Tibial nerve (tissue), 4 donors: ENCODE measurements at regions not wholly inside any gene's neighbourhood (a gene's known extent, or its start where the extent isn't known, plus 50 kb on each side); places are given as distances from the start of the nearest gene placed in this dataset.

Experiments
- DNase-seq, 2 donors: peaks; one replicate each; pipeline ENCODE4 v3.0.0-alpha.2; 2019; ENCODE audit warnings: low spot score in 2 of 2
- H3K27ac ChIP-seq, 4 donors: fragments of 200-600 bp; sonication (generic) in 3 of 4; one replicate each; pipeline ENCODE4 v1.5.1; 2017 to 2019; ENCODE audit warnings: mild to moderate bottlenecking in 1 of 4
- H3K27me3 ChIP-seq, 2 donors: fragments of 200-600 bp; sonication (generic) in 1 of 2; one replicate each; pipeline versions ENCODE4 v1.5.1 to v1.6.0; 2017 to 2019
- H3K36me3 ChIP-seq, 3 donors: fragments of 200-600 bp; sonication (generic); one replicate each; pipeline ENCODE4 v1.5.1; 2018 to 2019
- H3K4me1 ChIP-seq, 4 donors: fragments of 200-600 bp; sonication (generic) in 3 of 4; one replicate each; pipeline ENCODE4 v1.5.1; 2017 to 2019
- H3K4me3 ChIP-seq, 4 donors: fragments of 200-600 bp; sonication (generic) in 3 of 4; one replicate each; pipeline ENCODE4 v1.5.1; 2017 to 2019; ENCODE audit warnings: mild to moderate bottlenecking in 1 of 4, moderate library complexity in 1 of 4
- H3K9me3 ChIP-seq, 4 donors: fragments of 200-600 bp; sonication (generic) in 3 of 4; one replicate each; pipeline ENCODE4 v1.5.1; 2017 to 2019
- EP300 ChIP-seq, 2 donors: sonication (generic); formaldehyde crosslinking; IDR thresholded peaks; one replicate each; pipeline ENCODE4 v1.6.1; 2017; ENCODE audit warnings: antibody characterized with exemption in 2 of 2, mild to moderate bottlenecking in 1 of 2
- POLR2A ChIP-seq, 2 donors: fragments of 450-650 bp; IDR thresholded peaks; one replicate each; pipeline ENCODE4 v1.6.1; 2017; ENCODE audit warnings: antibody characterized with exemption in 2 of 2, mild to moderate bottlenecking in 2 of 2, moderate library complexity in 2 of 2
- WGBS, 2 donors: methylation state at CpG; one replicate each; pipeline ENCODE4 v1.1.5; 2018; 5-methylcytosine and 5-hydroxymethylcytosine counted together
- TF ChIP-seq, protein P1 (sequence below), 5 experiments: fragments of 200-600 bp in 3 of 5; fragments of 450-650 bp in 2 of 5; sonication (generic) in 3 of 5; IDR thresholded peaks; one replicate each; pipeline ENCODE4 v1.5.1; 2016 to 2019; ENCODE audit warnings: antibody characterized with exemption in 5 of 5, mild to moderate bottlenecking in 3 of 5, moderate library complexity in 2 of 5

DNA sequence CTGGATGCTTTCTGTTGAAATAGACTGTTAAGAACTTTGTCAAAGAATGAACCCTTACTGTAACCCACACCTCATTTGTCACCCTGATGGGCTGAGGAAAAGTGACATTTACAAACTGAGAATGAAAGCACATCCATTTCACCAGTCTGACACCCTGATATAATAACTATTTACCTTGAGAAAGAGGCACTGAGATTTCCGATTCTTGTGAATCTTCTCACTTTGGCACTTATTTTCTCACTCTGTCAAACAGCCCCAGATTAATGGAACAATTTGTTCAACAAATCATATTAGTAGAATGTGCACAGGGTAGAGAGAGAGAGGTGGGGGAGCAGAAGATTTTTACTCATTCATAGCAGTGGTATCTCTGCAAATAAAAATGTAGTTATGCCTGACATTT, 606.9 kb downstream of the MCTP2 start:
- DNase-seq, result no peak
- TF ChIP-seq, protein P1, sequence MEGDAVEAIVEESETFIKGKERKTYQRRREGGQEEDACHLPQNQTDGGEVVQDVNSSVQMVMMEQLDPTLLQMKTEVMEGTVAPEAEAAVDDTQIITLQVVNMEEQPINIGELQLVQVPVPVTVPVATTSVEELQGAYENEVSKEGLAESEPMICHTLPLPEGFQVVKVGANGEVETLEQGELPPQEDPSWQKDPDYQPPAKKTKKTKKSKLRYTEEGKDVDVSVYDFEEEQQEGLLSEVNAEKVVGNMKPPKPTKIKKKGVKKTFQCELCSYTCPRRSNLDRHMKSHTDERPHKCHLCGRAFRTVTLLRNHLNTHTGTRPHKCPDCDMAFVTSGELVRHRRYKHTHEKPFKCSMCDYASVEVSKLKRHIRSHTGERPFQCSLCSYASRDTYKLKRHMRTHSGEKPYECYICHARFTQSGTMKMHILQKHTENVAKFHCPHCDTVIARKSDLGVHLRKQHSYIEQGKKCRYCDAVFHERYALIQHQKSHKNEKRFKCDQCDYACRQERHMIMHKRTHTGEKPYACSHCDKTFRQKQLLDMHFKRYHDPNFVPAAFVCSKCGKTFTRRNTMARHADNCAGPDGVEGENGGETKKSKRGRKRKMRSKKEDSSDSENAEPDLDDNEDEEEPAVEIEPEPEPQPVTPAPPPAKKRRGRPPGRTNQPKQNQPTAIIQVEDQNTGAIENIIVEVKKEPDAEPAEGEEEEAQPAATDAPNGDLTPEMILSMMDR (IDR thresholded peaks at IDR 0.05), result no peak
- TF ChIP-seq POLR2A (IDR thresholded peaks at IDR 0.05), result no peak
- no peak for TF ChIP-seq EP300 (IDR thresholded peaks at IDR 0.05)

DNA sequence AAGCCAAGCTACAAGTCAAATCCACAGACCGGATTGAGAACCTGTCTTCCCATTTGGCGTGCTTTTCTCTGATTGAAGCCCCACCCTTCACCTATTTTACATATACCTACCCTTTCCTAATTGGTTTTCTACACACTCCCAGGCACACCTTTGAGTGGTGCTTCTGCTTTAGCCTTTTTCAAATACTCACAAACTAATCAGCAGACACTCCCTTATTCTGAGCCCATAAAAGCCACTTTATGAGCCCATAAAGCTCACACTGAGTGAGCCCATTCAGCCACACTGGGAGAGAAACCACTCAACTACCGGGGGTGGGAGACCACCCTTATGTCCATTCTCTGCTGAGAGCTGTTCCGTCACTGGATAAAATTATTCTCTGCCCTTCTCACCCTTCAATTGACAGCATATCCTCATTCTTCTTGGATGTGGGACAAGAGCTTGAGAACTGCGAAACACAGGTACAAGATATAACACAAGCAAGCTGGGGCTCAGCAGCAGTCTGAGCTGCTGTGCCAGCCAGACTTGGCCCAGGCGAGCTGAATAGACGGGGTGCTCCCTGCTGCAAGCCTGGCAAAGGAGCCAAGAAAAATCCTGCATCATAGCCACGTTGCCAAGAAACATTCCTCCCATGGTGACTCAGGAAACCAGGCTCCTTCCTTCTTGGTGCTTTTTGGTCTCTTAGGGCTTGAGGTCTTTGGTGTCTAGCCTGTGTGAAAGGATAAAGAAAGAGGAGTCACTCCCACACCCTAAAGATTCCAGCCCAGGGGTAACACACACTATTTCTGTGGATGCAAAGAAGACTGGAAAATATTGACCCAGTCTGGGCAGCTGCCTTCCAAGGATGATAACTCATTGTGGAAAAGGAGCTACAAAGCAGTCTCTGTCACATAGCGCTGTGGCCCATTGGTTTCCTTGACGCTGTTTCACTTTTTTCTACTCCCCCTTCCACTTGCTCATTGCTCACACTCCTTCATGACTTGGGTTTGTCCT, 609.7 kb downstream of the MCTP2 start:
- no peak overlapping the region for H3K4me3 ChIP-seq
- H3K27me3 ChIP-seq, result no peaks in the 10 kb centered on the region
- H3K4me1 ChIP-seq, result peaks cover 0 to 24% (median 0%) of the 10 kb centered on the region in 4 donors
- WGBS, 2 donors, result 70 to 74% methylated on average over 10 of the region's 10 CpGs
- no peak for DNase-seq
- peak overlapping the region in 1 of 4 donors; percentile 51 for H3K27ac ChIP-seq
- H3K36me3 ChIP-seq, result no peaks in the 10 kb centered on the region
- peaks cover 0 to 10% (median 0%) of the 10 kb centered on the region in 4 donors for H3K9me3 ChIP-seq
- no peak for TF ChIP-seq EP300 (IDR thresholded peaks at IDR 0.05)
- TF ChIP-seq, protein P1 (IDR thresholded peaks at IDR 0.05), result no peak
- no peak for TF ChIP-seq POLR2A (IDR thresholded peaks at IDR 0.05)

More for the DNA sequence above, 606.9 kb downstream of the MCTP2 start:
- no peaks in the 10 kb centered on the region for H3K36me3 ChIP-seq
- peaks cover 0 to 11% (median 0%) of the 10 kb centered on the region in 4 donors for H3K4me1 ChIP-seq
- H3K4me3 ChIP-seq, result no peak overlapping the region
- 73 to 75% methylated on average over 1 of the region's 1 CpG for WGBS, 2 donors
- no peak overlapping the region for H3K27ac ChIP-seq
- peaks cover 0 to 10% (median 0%) of the 10 kb centered on the region in 4 donors for H3K9me3 ChIP-seq
- H3K27me3 ChIP-seq, result no peaks in the 10 kb centered on the region

DNA sequence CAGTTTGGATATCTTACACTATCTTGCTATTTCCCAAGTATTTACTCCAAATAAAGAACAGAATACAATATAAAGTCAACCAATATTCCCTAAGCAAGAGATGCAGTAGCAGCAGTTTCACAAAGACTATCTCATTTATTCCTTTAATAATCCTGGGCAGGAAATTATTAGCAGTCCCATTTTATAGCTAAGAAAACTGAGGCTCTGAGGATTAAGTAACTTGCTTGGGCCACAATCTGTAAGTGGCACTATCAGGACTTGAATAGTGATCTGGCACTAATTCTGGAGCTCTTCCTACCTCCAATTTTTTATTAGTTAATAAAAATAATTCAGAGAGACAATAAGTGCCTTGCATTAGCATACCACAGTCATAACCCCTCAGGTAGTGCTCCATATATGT, 611.7 kb downstream of the MCTP2 start:
- Histone ChIP-seq H3K36me3 (no peaks in the 10 kb centered on the region), H3K27ac (no peak overlapping the region), H3K9me3 (peaks cover 0 to 10% (median 0%) of the 10 kb centered on the region in 4 donors), H3K4me3 (no peak overlapping the region), H3K27me3 (no peaks in the 10 kb centered on the region), H3K4me1 (peaks cover 0 to 24% (median 0%) of the 10 kb centered on the region in 4 donors)
- no peak for TF ChIP-seq EP300 (IDR thresholded peaks at IDR 0.05)
- no peak for DNase-seq

DNA sequence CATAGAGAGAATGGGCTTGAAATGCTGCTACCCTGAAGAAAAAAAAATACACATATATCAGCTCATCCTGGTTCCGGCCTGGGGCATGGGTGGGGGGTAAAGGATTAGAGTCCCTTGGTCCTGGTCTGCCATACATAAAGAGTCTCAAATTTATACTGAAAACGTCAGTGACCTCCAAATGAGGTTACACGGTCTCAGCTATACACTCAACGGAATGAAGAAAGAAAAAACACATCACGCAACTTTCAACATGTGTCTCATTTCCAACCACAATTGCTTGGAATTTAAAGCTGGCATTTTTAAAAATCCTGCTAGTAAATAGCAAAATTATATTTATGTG, 612.8 kb downstream of the MCTP2 start:
- peak overlapping the region in 3 of 4 donors; percentile 34 to 59 (median 41) for H3K4me3 ChIP-seq
- peak overlapping the region; percentile 59 to 91 (median 86) for H3K27ac ChIP-seq
- WGBS, 2 donors, result 33 to 46% methylated on average over 5 of the region's 5 CpGs
- H3K36me3 ChIP-seq, result no peaks in the 10 kb centered on the region
- H3K27me3 ChIP-seq, result no peaks in the 10 kb centered on the region
- TF ChIP-seq, protein P1 (IDR thresholded peaks at IDR 0.05), result no peak
- TF ChIP-seq EP300 (IDR thresholded peaks at IDR 0.05) (no peak), POLR2A (IDR thresholded peaks at IDR 0.05) (no peak)
- DNase-seq, result no peak
- peaks cover 0 to 10% (median 0%) of the 10 kb centered on the region in 4 donors for H3K9me3 ChIP-seq
- peaks cover 0 to 24% (median 0%) of the 10 kb centered on the region in 4 donors for H3K4me1 ChIP-seq

DNA sequence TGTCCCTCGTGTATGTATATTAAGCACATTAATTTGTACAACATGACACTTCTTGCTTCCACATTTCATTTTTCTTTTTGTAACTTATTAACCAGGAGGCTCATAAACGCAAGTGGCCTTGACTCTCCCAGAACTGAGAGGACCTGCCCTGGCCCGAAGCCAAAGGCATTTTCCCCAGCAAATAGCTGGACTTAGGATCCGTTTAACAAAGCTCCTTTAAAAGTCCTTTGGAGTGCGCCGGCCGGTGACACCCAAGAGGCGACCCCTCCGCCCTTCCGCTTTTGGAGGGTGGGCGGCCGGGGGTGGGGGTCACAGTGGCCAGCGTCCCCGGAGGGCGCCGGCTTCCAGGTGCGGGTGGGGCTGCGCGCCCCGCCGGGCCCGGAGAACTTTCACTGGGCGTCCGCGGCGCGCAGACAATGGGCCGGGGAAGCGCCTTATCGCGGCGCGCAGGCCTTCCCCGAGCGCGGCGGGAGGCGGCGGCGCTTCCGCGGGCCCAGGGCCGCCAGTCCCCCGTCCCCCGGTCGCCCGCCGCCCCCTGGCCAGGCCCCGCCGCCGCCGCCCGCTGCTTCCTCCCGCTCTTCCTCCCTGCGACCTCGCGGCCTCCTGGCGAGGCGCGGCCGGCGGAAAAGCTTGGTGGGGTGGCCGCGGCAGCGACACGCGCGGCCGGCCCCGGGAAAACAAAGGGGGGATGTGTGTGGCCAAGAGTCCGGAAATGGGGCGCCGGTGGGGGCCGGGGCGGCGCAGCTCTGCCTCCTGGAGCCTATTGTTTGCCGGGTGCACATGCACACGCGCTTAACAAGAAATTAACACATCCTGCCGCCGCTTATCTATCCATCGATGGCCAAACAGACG, 613.4 kb downstream of the MCTP2 start:
- Histone ChIP-seq H3K36me3 (no peaks in the 10 kb centered on the region), H3K27ac (peak overlapping the region; percentile 59 to 91 (median 86)), H3K9me3 (peaks cover 0 to 13% (median under 1%) of the 10 kb centered on the region in 4 donors), H3K4me3 (peak overlapping the region; percentile 34 to 59 (median 39)), H3K4me1 (peaks cover 0 to 20% (median 0%) of the 10 kb centered on the region in 4 donors), H3K27me3 (no peaks in the 10 kb centered on the region)
- 1 to 4% methylated on average over 44 to 51 of the region's 83 CpGs for WGBS, 2 donors
- peak; percentile 37 to 41 for DNase-seq
- TF ChIP-seq, protein P1 (IDR thresholded peaks at IDR 0.05), result peak in 1 of 5 experiments; percentile 30
- TF ChIP-seq POLR2A (IDR thresholded peaks at IDR 0.05), result no peak
- TF ChIP-seq EP300 (IDR thresholded peaks at IDR 0.05), result peak in 1 of 2 donors; percentile 60
